AG04449 (cell line): ENCODE measurements at regions not wholly inside any gene's neighbourhood (a gene's known extent, or its start where the extent isn't known, plus 50 kb on each side); places are given as distances from the start of the nearest gene placed in this dataset.
"Not testable (repeated sequence)": the region's sequence is repeated elsewhere in the genome, so short reads cannot be mapped to it uniquely, and the experiment has no call there.

Experiments used
- CTCF ChIA-PET: fragments of 350-600 bp; formaldehyde crosslinking; extraction: SDS; loops from one replicate; lab custom pipeline; 2021; ENCODE audit warnings: antibody characterized with exemption; lab: Yijun Ruan, JAX
- POLR2A ChIA-PET: fragments of 400-600, 350-600 bp; formaldehyde crosslinking; extraction: SDS; loops from one replicate; lab custom pipeline; 2020; ENCODE audit warnings: antibody characterized with exemption, inconsistent platforms; lab: Yijun Ruan, JAX
- DNase-seq: peaks from one replicate; pipeline ENCODE4 v3.0.0-alpha.2; 2010; ENCODE audit warnings: low read depth, low spot score
- H3K4me3 ChIP-seq: 2 replicates; pipeline ENCODE4 v1.5.1; 2011; ENCODE audit warnings: low read depth, mild to moderate bottlenecking, control low read depth, low read length
- TF ChIP-seq, protein P1 (sequence below): IDR thresholded peaks from one replicate; pipeline ENCODE4 v1.5.1; 2011; ENCODE audit warnings: mild to moderate bottlenecking, moderate library complexity, low read length, control low read depth, inconsistent platforms; ENCODE audit not compliant: insufficient read depth; ENCODE audit errors: missing control alignments

DNA sequence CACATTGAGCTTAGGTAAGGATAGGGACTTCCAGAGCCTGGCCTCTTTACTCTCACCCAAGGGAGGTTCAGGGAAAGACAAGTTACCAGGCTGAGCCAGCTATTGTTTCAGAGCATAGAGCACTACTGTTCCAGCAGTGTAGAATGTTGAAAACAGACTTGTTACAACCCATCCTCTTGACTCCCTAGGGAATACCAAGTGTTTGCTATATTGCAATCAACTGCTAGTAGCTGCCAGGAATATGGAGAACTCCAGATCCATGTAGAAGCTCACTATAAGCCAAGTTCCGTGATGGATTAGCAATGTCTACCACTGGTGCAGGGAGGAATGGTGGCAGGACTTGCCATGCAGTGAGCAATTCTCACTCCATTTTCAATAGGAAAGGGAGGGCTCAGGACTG is 199.8 kb upstream of the RBM19 start:
- H3K4me3 ChIP-seq, result no peak overlapping the region
- TF ChIP-seq, protein P1, sequence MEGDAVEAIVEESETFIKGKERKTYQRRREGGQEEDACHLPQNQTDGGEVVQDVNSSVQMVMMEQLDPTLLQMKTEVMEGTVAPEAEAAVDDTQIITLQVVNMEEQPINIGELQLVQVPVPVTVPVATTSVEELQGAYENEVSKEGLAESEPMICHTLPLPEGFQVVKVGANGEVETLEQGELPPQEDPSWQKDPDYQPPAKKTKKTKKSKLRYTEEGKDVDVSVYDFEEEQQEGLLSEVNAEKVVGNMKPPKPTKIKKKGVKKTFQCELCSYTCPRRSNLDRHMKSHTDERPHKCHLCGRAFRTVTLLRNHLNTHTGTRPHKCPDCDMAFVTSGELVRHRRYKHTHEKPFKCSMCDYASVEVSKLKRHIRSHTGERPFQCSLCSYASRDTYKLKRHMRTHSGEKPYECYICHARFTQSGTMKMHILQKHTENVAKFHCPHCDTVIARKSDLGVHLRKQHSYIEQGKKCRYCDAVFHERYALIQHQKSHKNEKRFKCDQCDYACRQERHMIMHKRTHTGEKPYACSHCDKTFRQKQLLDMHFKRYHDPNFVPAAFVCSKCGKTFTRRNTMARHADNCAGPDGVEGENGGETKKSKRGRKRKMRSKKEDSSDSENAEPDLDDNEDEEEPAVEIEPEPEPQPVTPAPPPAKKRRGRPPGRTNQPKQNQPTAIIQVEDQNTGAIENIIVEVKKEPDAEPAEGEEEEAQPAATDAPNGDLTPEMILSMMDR, result no peak
- POLR2A ChIA-PET, result no interaction called here
- DNase-seq, result no peak
- CTCF ChIA-PET, result interaction anchor here (1.1 to 4.6 kb wide), 5 partner anchors 15 to 347 kb away, joined by 3 to 53 read pairs (median 6); no protein-coding TSS in a partner anchor

DNA sequence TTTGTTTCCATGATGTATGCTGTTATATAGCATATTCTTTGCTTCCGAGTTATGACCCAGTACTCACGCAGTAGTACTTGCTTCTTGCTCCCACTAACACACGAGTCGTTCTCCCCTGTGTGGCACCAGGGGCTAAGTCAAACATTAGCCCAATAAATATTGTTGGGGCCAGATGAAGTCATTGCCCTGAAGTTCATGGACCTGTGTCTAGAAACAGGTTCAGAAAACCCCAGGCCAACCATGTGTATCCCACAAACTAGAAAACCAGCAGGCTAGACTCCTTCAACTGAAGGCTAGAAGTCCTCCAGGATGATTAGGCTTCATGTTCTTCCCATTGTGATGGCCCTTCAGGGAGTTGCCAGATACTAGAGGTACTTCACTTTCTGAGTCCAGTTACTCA is 198.2 kb upstream of the RBM19 start:
- DNase-seq, result no peak
- no peak overlapping the region for H3K4me3 ChIP-seq
- ChIA-PET POLR2A (no interaction called here), CTCF (no interaction called here)
- TF ChIP-seq, protein P1, result no peak

DNA sequence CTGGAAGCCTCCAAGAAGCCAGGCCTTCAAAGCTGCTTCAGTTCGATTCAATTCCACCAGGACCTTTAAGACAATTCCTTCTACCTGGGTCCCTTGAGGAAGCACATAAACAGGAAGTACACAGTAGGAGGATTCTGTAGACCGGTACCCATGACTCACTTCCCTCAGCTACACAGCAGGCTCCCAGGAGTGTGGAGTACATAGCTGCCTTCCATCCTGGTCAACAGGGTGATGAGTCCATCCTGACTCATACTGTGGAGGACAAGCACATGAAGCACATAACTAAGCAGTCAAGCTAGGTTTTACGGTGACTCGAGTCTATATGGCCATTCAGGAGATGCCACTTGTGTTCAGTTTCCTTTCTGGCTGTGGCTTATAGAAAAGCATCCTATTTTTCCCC is 197.6 kb upstream of the RBM19 start:
- no peak overlapping the region for H3K4me3 ChIP-seq
- CTCF ChIA-PET, result no interaction called here
- TF ChIP-seq, protein P1, result no peak
- POLR2A ChIA-PET, result no interaction called here
- no peak for DNase-seq

DNA sequence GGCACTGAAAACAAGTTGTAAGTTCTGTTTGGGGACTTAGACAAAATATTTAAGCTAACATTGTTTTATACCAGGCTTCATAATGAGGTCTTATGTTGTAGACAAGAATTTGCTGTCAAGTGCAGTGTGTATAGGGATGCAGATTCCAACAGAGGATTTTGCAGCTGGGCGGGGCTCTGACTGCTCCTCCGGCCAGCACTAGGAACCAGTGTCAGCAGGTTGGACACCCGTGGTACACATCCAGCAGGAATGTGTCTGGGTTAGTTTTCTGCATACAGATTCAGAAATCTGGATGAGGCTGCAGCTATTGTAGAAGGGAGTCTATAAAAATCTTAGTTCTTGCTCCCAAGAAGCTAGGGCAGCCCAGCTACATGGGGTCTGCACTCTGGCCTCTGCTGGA is 194.3 kb upstream of the RBM19 start:
- POLR2A ChIA-PET, result no interaction called here

DNA sequence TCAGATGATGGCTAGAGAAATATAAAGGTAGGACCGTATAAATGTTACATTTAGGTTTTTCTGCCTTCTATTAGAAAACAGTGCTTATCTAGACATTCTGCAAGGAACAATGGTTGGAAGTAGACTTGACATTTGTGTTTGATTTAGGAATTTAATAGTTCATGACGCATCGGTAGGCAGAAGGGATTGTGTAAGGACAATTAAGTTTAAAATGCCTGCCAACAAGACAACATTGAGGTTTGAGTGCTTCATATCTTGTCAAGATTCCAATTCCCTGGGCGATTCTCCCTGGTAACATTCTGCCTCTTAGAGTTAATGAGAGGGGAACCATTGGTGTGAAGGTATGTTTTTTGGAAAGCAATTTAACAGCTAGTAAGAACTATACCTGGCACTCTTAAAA is 186.8 kb upstream of the RBM19 start:
- CTCF ChIA-PET, result interaction anchor here (0.9 to 1.0 kb wide), 2 partner anchors 186 to 356 kb away, joined by 3 read pairs; partner anchors contain the start of gene RBM19
- POLR2A ChIA-PET, result no interaction called here
- TF ChIP-seq, protein P1, result no peak

More for the DNA sequence above, 194.3 kb upstream of the RBM19 start:
- no peak overlapping the region for H3K4me3 ChIP-seq
- no peak for DNase-seq
- CTCF ChIA-PET, result no interaction called here
- TF ChIP-seq, protein P1, result no peak

DNA sequence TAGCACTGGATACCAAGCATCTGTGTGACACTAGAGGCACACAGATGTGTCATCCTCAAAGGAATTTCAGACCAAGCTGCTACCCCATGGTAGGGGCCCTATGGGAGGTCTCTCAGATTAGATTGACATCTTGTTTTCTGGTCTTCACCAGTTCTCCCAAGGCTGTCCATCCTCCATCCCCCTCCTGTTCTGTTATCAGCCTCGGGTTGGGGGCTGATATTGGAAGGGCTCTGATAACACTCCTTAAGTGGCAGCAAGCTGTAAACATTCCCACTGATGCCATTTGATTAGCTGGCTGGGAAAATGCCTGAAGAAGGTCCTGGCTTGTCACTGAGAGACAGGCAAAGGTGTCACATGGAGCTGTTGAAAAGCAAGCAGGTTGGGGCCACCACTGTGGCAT is 185.9 kb upstream of the RBM19 start:
- ChIA-PET POLR2A (no interaction called here), CTCF (no interaction called here)
- TF ChIP-seq, protein P1, result no peak
- H3K4me3 ChIP-seq, result no peak overlapping the region
- DNase-seq, result no peak

More for the DNA sequence above, 186.8 kb upstream of the RBM19 start:
- no peak for DNase-seq
- H3K4me3 ChIP-seq, result no peak overlapping the region

DNA sequence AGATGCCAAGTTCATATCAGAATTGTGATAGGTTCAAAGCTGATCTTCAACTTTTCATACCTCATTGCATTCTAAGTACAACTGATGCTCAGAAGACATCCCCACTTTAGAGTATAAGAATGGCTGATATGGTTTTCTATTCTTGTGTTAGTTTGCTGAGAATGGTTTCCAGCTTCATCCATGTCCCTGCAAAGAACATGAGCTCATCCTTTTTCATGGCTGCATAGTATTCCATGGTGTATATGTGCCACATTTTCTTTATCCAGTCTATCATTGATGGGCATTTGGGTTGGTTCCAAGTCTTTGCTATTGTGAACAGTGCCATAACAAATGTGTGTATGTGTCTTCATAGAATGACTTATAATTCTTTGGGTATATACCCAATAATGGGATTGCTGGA is 184.5 kb upstream of the RBM19 start:
- CTCF ChIA-PET, DNase-seq, POLR2A ChIA-PET, H3K4me3 ChIP-seq: not testable (repeated sequence)
